Middle frontal gyrus (tissue), 1 donor: ENCODE measurements at regions not wholly inside any gene's neighbourhood (a gene's known extent, or its start where the extent isn't known, plus 50 kb on each side); places are given as distances from the start of the nearest gene placed in this dataset.

Source experiments
- DNase-seq: peaks from one replicate; pipeline ENCODE4 v3.0.0-alpha.2; 2015; ENCODE audit warnings: low spot score; ENCODE audit errors: extremely low spot score

- DNase-seq: no peak
Measured at GRCh38 chr6:165825256-165825815, 162.3 kb upstream of the PDE10A start.

- no peak for DNase-seq
Measured at GRCh38 chr6:165823609-165824326, 160.7 kb upstream of the PDE10A start.

GRCh38 chr6:165822501-165822900 is 159.5 kb upstream of the PDE10A start:
- DNase-seq: no peak

GRCh38 chr6:165821754-165822153 is 158.7 kb upstream of the PDE10A start:
- no peak for DNase-seq

- no peak for DNase-seq
Measured at GRCh38 chr6:165820934-165821333, 157.9 kb upstream of the PDE10A start.

GRCh38 chr6:165820407-165820806 is 157.4 kb upstream of the PDE10A start:
- DNase-seq: no peak

- no peak for DNase-seq
Measured at GRCh38 chr6:165819394-165819793, 156.4 kb upstream of the PDE10A start.

- no peak for DNase-seq
Measured at GRCh38 chr6:165818200-165818599, 155.2 kb upstream of the PDE10A start.

GRCh38 chr6:165817771-165818170 is 154.7 kb upstream of the PDE10A start:
- no peak for DNase-seq

- DNase-seq: no peak
Measured at GRCh38 chr6:165817148-165817547, 154.1 kb upstream of the PDE10A start.

- no peak for DNase-seq
Measured at GRCh38 chr6:165814679-165815078, 151.6 kb upstream of the PDE10A start.

- DNase-seq: no peak
Measured at GRCh38 chr6:165811512-165811911, 148.5 kb upstream of the PDE10A start.

GRCh38 chr6:165808021-165808420 is 145.0 kb upstream of the PDE10A start:
- DNase-seq: no peak

GRCh38 chr6:165807249-165807960 is 144.4 kb upstream of the PDE10A start:
- no peak for DNase-seq

GRCh38 chr6:165806126-165806810 is 143.2 kb upstream of the PDE10A start:
- DNase-seq: no peak

GRCh38 chr6:165805636-165806035 is 142.6 kb upstream of the PDE10A start:
- no peak for DNase-seq

- DNase-seq: no peak
Measured at GRCh38 chr6:165805067-165805555, 142.1 kb upstream of the PDE10A start.

GRCh38 chr6:165804331-165805066 is 141.5 kb upstream of the PDE10A start:
- no peak for DNase-seq

- no peak for DNase-seq
Measured at GRCh38 chr6:165800337-165800736, 137.3 kb upstream of the PDE10A start.

GRCh38 chr6:165799391-165800153 is 136.5 kb upstream of the PDE10A start:
- no peak for DNase-seq
